ENCODE measurements at regions not wholly inside any gene's neighbourhood (a gene's known extent, or its start where the extent isn't known, plus 50 kb on each side); places are given as distances from the start of the nearest gene placed in this dataset.

DNA sequence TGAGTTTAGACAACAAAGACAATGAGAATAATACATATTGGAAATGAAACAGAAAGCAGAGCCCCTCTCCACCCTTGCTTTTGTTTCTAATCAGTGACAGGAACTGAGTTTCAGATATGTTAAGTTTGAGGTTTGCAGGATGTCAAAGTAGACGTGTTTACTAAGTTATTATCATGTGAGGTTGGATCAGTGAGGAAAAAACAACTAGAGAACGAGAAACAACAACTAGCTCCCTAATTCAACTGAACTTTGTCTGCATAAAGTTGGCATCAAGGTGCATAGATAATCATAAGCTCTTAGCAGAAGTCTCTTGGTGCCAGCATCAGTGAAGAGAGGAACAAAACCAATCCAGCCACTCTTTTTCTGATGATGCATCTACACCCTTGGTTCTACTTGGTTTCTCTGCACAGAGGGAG lies 491.1 kb upstream of the NR2F2 start:
- ChIA-PET CTCF (no interaction called here), POLR2A (no interaction called here)
- H3K4me1 Mint-ChIP-seq (ENCODE audit: insufficient read depth, unreplicated experiment) = no peaks in the 10 kb centered on the region
- BruUV-seq (replicated peaks) = no TSS peak
- no peaks in the 10 kb centered on the region for H3K27me3 Mint-ChIP-seq (ENCODE audit: insufficient read depth, unreplicated experiment)
- intact Hi-C loops (cut with micrococcal nuclease) = no loop called here
- TF ChIP-seq, protein P1, sequence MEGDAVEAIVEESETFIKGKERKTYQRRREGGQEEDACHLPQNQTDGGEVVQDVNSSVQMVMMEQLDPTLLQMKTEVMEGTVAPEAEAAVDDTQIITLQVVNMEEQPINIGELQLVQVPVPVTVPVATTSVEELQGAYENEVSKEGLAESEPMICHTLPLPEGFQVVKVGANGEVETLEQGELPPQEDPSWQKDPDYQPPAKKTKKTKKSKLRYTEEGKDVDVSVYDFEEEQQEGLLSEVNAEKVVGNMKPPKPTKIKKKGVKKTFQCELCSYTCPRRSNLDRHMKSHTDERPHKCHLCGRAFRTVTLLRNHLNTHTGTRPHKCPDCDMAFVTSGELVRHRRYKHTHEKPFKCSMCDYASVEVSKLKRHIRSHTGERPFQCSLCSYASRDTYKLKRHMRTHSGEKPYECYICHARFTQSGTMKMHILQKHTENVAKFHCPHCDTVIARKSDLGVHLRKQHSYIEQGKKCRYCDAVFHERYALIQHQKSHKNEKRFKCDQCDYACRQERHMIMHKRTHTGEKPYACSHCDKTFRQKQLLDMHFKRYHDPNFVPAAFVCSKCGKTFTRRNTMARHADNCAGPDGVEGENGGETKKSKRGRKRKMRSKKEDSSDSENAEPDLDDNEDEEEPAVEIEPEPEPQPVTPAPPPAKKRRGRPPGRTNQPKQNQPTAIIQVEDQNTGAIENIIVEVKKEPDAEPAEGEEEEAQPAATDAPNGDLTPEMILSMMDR (IDR thresholded peaks at IDR 0.05; ENCODE audit: unreplicated experiment) = no peak
- DNase-seq (ENCODE audit: unreplicated experiment) = no peak
- no peaks in the 10 kb centered on the region for H3K36me3 Mint-ChIP-seq (ENCODE audit: insufficient read depth, unreplicated experiment)
- H3K27ac Mint-ChIP-seq (ENCODE audit: low read depth, unreplicated experiment) = no peak overlapping the region
- no peak overlapping the region for H3K4me3 Mint-ChIP-seq (ENCODE audit: unreplicated experiment)
- no peaks in the 10 kb centered on the region for H3K9me3 Mint-ChIP-seq (ENCODE audit: unreplicated experiment)

DNA sequence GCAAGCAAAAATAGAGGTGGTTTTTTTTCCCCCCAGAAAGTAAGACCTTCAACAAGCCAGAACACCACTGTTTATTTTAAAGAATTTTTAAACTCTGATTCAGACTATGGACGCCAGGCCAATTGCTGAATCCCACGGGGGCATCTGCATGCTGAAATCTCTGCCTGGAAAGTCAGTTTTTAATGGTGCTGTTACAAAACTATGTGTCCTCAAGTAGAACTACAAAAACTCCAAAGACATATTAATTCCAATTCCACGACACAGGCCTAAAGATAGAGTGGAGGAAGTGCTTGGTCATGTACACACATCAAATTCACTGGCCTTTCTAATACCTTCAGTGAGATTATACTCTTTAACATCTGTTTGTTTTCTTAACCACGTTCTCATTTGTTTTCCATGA lies 490.5 kb upstream of the NR2F2 start:
- Mint-ChIP-seq H3K4me1 (ENCODE audit: insufficient read depth, unreplicated experiment) (no peaks in the 10 kb centered on the region), H3K9me3 (ENCODE audit: unreplicated experiment) (no peaks in the 10 kb centered on the region), H3K36me3 (ENCODE audit: insufficient read depth, unreplicated experiment) (no peaks in the 10 kb centered on the region), H3K27me3 (ENCODE audit: insufficient read depth, unreplicated experiment) (no peaks in the 10 kb centered on the region), H3K27ac (ENCODE audit: low read depth, unreplicated experiment) (no peak overlapping the region), H3K4me3 (ENCODE audit: unreplicated experiment) (no peak overlapping the region)
- CTCF ChIA-PET = interaction anchor here (1.1 kb wide), 1 partner anchor 19 kb away, joined by 4 read pairs; no protein-coding TSS in a partner anchor
- intact Hi-C loops (cut with micrococcal nuclease) = no loop called here
- TF ChIP-seq, protein P1 (IDR thresholded peaks at IDR 0.05; ENCODE audit: unreplicated experiment) = no peak
- DNase-seq (ENCODE audit: unreplicated experiment) = no peak
- POLR2A ChIA-PET = interaction anchor here (0.6 kb wide), 1 partner anchor 105 kb away, joined by 3 read pairs; no protein-coding TSS in a partner anchor
- BruUV-seq (replicated peaks) = no TSS peak

DNA sequence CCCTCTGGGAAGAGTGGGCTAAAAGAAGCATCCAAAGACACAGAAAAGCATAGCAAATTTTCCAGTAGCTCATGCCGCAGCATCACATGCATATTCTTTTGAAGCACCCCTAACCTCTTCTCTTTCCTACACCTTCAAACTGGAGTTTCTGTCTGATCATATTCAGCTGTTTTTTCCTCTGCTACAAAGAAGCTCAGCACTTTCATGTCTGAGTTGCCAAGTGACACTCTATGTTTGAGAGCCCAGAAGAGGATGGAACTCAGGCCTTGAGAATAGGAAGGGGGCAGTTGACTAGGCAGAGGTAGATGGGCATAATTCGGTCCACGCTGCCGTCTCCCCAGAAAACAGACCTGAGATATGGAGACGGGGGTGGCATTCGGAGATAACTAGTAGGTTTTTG lies 489.6 kb upstream of the NR2F2 start:
- Mint-ChIP-seq H3K27me3 (ENCODE audit: insufficient read depth, unreplicated experiment) (no peaks in the 10 kb centered on the region), H3K4me1 (ENCODE audit: insufficient read depth, unreplicated experiment) (no peaks in the 10 kb centered on the region), H3K27ac (ENCODE audit: low read depth, unreplicated experiment) (no peak overlapping the region), H3K4me3 (ENCODE audit: unreplicated experiment) (no peak overlapping the region), H3K36me3 (ENCODE audit: insufficient read depth, unreplicated experiment) (no peaks in the 10 kb centered on the region), H3K9me3 (ENCODE audit: unreplicated experiment) (no peaks in the 10 kb centered on the region)
- intact Hi-C loops (cut with micrococcal nuclease) = no loop called here
- TF ChIP-seq, protein P1 (IDR thresholded peaks at IDR 0.05; ENCODE audit: unreplicated experiment) = no peak
- DNase-seq (ENCODE audit: unreplicated experiment) = no peak
- BruUV-seq (replicated peaks) = no TSS peak
- POLR2A ChIA-PET = no interaction called here
- CTCF ChIA-PET = interaction anchor here (1.1 kb wide), 1 partner anchor 20 kb away, joined by 4 read pairs; no protein-coding TSS in a partner anchor

GRCh38 chr15:95842576-95842975 lies 487.9 kb upstream of the NR2F2 start:
- intact Hi-C loops (cut with micrococcal nuclease) = no loop called here

More at GRCh38 chr15:95842576-95842975, 487.9 kb upstream of the NR2F2 start:
- Mint-ChIP-seq H3K4me1 (ENCODE audit: insufficient read depth, unreplicated experiment) (no peaks in the 10 kb centered on the region), H3K4me3 (ENCODE audit: unreplicated experiment) (no peak overlapping the region), H3K9me3 (ENCODE audit: unreplicated experiment) (peaks cover 9% of the 10 kb centered on the region), H3K36me3 (ENCODE audit: insufficient read depth, unreplicated experiment) (no peaks in the 10 kb centered on the region), H3K27ac (ENCODE audit: low read depth, unreplicated experiment) (no peak overlapping the region), H3K27me3 (ENCODE audit: insufficient read depth, unreplicated experiment) (no peaks in the 10 kb centered on the region)
- POLR2A ChIA-PET = interaction anchor here (0.7 kb wide), 1 partner anchor 10 kb away, joined by 5 read pairs; no protein-coding TSS in a partner anchor
- BruUV-seq (replicated peaks) = no TSS peak
- DNase-seq (ENCODE audit: unreplicated experiment) = no peak
- CTCF ChIA-PET = interaction anchor here (0.6 kb wide), 1 partner anchor 495 kb away, joined by 3 read pairs; no protein-coding TSS in a partner anchor
- TF ChIP-seq, protein P1 (IDR thresholded peaks at IDR 0.05; ENCODE audit: unreplicated experiment) = no peak

Data from MCF 10A (cell line).